Bone marrow (tissue), 2 donors: ENCODE measurements at regions not wholly inside any gene's neighbourhood (a gene's known extent, or its start where the extent isn't known, plus 50 kb on each side); places are given as distances from the start of the nearest gene placed in this dataset.
A peak's percentile ranks its signal among the peaks of the same experiment; 100 is the strongest.
"Not testable (repeated sequence)": the region's sequence is repeated elsewhere in the genome, so short reads cannot be mapped to it uniquely, and the experiment has no call there.

Experiments
- DNase-seq, 2 donors: peaks; one replicate each; lab custom pipeline; 2025; lab: John Stamatoyannopoulos, UW

GRCh38 chr1:185439727-185440415 lies 122.8 kb upstream of the IVNS1ABP start:
- DNase-seq, result peak in 1 of 2 donors; percentile 1

DNA sequence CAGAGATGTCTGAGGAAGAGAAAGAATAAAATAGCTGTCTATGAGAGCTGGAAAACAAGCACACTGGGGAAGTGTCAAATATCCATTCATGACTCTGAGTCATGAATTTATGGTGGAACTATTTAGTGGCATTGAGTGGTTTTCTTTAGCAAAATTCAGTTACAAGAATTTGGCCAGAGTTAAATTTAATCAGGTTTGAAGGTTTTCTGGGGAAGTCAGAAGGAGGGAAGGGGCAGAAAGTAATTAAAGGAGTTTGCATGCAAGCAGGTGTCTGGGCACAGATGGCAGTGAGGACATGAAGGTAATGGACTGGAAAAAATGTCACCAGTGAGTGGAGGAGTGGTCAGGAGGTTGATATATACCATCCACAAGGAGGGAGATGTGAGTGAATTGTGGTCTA lies 121.9 kb upstream of the IVNS1ABP start:
- no peak for DNase-seq

DNA sequence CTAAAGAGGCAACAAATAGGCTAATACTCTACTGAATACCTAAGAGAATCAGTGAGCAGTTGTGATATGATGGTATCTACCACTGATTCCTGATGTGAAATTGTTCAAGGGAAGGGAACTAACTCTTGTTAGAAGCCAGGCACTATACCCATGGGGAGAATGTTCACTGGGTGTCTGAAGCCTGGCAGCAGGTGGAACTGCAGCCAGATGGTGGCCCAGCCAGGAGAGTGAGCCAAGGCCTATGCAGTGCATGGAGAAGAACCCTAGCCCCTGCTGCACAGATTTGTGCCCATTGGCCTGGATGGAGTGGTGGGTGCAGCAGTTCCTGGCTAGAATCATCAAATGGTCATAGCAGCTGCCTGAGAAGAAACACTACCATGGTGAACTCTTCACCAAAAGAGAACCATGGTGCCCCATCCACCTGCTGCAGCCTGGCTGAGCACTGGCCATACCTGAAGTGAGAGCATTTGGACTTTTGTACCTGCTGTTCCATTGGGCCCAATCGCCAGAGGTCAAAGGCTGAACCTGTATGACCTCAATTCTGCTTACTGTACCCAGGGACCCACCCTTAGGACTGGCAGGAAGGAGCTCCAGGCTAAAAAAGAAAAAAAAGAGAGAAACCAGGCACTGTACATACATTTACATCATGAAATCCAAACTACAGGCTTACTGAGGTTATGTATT lies 118.8 kb upstream of the IVNS1ABP start:
- DNase-seq, result no peak

- no peak for DNase-seq
Measured at GRCh38 chr1:185434721-185435120, 117.7 kb upstream of the IVNS1ABP start.

DNA sequence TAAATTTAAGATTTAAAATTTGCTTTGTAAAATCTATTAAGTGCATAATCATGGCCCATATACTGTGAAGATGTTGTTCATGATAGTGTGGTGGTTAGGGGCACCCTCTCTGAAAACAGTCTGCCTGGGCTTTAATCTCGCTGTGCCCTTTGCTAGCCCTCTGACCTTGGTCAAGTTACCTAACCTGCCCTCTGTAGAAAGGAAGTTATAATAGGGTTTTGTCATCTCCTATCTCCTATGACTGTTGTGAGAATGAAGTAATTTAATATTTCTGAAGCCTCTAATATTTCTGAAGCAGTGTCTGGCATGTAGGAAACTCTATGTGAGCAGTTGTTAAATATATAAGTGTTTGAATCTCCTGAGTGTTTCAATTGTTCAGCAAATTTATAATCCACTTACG lies 116.6 kb upstream of the IVNS1ABP start:
- DNase-seq, result no peak

DNA sequence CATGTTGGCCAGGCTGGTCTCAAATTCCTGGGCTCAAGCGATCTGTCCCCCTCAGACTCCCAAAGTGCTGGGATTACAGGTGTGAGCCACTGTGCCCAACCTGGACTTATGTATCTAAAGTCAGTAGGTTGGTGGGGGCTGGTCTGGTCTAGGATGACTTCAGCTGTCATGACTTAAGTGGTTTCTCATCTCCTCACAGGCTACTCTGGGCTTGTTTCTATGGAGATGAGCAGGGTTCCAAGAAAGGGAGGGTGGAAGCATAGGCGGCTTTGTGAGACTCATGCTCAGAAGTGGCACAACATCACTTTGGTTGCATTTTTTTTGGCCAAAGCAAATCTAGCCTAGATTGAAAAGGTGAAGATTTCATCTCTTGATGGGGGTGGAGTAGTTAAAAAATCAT lies 115.9 kb upstream of the IVNS1ABP start:
- no peak for DNase-seq

DNA sequence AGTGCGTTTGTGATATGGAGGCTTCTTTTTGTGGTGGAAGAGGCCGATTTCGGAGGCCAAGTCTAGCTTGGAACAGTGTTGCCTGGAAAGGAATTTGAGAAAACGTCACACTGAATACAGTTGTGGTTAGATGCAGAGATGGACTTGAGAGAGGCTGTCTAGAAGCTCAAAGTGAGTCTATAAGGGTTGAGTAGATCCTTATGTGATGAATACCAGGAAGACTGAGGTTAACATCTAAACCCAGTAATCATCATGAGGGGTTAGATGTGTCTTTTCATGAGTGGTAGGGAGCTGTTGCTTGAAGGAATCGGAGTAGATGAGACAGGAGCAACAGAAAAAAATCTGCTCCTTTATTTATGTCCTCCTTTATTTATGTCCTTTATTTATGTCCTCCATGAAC lies 114.6 kb upstream of the IVNS1ABP start:
- DNase-seq, result no peak

DNA sequence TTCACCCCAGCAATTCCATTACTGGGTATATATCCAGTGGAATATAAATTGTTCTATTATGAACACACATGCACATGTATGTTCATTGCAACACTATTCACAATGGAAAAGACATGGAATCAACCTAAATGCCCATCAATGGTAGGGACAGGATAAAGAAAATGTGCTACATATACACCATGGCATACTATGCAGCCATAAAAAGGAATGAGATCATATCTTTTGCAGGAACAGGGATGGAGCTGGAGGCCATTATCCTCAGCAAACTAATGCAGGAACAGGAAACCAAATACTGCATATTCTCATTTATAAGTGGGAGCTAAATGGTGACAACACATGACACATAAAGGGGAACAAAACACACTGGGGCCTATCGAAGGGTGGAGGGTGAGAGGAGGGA lies 112.6 kb upstream of the IVNS1ABP start:
- DNase-seq, result not testable (repeated sequence)

- DNase-seq, result no peak
Measured at GRCh38 chr1:185427776-185428175, 110.7 kb upstream of the IVNS1ABP start.

DNA sequence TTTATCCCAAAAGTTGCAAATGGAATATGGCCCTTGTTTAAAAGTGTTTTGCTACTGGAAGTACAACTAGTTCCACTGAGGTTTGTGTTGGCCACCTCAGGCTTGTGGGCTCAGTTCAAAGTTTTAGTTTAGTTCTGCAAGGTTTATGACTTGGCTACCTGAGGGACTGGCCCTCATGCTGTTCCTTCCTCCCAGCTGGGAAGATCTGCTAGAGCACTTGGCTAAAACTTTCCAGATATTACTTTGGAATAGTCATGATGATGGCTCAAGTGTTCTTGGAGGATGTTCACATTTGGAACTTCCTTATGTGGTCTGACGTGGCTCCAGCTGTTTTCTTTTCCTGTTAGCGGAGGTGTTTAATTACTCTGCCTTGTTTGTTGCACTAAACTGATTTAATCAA lies 110.2 kb upstream of the IVNS1ABP start:
- no peak for DNase-seq

- no peak for DNase-seq
Measured at GRCh38 chr1:185426848-185427247, 109.8 kb upstream of the IVNS1ABP start.

DNA sequence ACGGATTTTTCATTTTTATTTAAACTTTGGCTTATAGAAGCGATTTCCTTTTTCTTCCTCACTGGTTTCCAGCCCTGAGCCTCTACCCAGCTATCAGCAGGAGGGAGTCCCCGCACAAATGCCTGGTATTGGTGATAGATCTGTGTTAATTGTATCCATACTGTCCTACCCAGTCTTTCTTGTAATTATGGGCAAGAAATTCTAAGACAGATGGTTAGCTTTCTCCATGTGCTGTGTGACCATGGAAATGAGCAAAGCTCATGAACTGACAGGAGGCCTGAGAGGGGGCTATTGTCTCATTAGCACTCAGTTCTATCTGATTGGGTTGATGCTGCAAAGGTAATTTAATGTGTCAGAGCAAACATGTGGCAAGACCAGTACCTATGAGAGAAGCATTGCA lies 108.1 kb upstream of the IVNS1ABP start:
- no peak for DNase-seq

GRCh38 chr1:185421485-185422107 lies 104.6 kb upstream of the IVNS1ABP start:
- DNase-seq, result no peak

DNA sequence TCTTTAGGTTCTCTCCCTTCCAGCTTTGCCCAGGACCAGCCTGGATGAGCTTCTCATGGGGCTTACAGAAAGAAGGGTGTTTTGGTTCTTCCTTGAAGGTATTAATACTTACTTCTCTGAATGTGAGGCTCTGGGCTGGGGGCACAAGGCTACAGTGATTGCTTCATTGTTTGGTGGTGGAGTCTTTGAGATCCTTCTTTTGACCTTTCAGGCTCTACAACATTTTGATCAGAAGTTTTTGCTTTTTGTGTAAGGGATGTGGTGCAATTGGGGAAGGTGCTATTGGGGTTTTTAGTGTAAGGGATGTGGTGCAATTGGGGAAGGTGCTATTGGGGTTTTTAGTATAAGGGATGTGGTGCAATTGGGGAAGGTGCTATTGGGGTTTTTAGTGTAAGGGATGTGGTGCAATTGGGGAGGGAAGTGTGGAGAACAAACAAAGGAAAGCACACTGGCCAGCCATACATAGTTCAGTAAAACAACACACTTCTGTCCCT lies 103.6 kb upstream of the IVNS1ABP start:
- no peak for DNase-seq

DNA sequence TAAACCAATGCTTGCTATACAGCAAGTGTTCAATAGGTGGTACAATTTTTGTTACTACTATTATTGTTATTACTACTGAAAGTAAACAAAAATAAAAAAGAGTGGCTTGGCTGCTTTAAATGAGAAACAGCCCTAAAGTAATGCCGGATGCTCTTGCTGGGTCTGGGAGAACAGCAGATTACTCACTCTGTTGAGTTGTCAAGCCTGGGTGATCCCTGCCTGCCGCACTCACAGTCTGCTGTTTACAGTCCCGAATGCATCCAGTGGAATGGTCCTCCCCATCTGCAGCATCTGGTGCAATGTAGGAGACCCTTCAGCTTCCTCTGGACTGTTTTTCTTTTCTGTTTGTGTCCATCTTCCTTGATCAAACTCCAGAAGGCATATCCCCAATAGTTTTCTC lies 102.7 kb upstream of the IVNS1ABP start:
- no peak for DNase-seq

DNA sequence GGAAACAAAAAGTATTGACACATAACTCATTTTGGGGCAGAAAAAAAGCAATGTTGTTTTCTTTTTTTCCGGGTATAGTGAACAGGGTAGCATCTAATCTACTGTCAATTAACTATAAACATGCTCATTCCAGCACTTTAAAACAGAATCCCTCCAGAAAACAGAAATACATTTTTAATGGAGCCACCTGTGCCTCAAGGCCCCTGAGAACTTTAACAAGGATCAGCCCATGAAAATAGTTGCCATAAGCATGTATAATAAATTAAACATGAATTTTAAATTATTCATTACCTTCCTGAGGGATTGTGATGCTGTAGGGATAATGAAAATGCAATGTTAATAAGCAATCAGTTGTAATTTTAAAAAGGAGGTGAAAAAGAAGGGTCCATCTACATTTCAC lies 101.4 kb upstream of the IVNS1ABP start:
- no peak for DNase-seq

- no peak for DNase-seq
Measured at GRCh38 chr1:185412385-185413087, 95.5 kb upstream of the IVNS1ABP start.

DNA sequence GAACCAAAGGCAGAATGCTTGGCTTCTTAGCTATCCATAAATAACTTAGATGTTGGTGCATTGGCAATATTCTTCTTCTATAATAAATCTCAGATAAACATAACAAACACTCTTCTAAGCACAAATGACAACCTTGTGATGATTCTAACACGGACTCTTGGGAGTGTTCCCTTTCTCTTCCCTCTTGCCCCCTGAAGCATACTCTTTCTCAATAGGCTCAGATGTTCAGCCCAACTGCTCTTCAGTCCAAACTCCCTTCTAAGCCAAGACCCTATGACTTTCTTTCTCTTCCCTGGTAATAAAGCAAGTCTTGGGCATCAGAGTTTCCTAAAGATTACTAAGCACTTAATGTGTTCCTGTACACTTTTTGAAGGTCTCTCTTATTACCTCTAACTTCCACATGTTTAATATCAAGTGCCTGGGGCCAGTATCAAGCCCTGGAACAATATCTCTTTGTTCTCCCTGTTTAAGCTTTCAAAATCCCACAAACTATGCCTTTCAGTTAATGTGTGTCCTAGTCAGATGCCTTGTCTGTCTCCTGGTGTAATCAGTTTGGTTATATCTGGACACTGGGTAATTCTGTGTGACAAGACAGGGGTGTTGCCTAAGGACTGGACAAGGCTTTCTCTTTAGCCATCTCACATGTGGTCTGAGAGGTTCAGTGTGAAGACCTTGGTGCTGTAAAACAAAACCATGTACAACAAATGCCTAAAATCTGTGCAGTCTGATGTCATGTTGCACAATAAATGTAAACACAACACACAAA lies 92.9 kb upstream of the IVNS1ABP start:
- no peak for DNase-seq

- no peak for DNase-seq
Measured at GRCh38 chr1:185409345-185409744, 92.3 kb upstream of the IVNS1ABP start.

GRCh38 chr1:185408700-185409270 lies 91.7 kb upstream of the IVNS1ABP start:
- DNase-seq, result no peak

DNA sequence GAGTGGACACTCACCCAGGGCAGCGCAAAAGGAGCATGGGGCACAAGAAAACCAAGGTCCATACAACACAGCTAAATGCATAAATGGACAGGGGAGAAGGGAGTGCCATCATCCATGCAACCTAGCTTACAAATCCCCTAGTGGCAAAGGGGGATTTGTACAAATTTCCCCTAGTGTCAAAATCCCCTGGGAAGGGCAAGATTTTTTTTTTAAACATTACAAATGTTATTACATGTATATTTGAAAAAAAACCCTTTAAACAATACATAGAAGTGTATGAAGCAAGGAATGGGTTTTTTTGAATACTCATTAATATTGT lies 89.6 kb upstream of the IVNS1ABP start:
- no peak for DNase-seq
